Adipocyte (in vitro differentiated cells): ENCODE measurements at regions not wholly inside any gene's neighbourhood (a gene's known extent, or its start where the extent isn't known, plus 50 kb on each side); places are given as distances from the start of the nearest gene placed in this dataset.
"Not testable (repeated sequence)": the region's sequence is repeated elsewhere in the genome, so short reads cannot be mapped to it uniquely, and the experiment has no call there.

Source experiments
- DNase-seq: peaks from one replicate; pipeline ENCODE4 v3.0.0-alpha.2; 2015; ENCODE audit warnings: low read depth
- H3K27me3 ChIP-seq: replicated peaks from 2 replicates; pipeline ENCODE4 v1.7.0; 2013; ENCODE audit warnings: mild to moderate bottlenecking, low read length, moderate library complexity; ENCODE audit not compliant: control insufficient read depth, insufficient read depth
- H3K36me3 ChIP-seq: 2 replicates; pipeline ENCODE4 v1.7.0; 2013; ENCODE audit warnings: low read length, mild to moderate bottlenecking, moderate library complexity; ENCODE audit not compliant: control insufficient read depth, insufficient read depth, severe bottlenecking
- H3K4me1 ChIP-seq: 2 replicates; pipeline ENCODE4 v1.7.0; 2013; ENCODE audit warnings: mild to moderate bottlenecking, low read length, moderate library complexity; ENCODE audit not compliant: control insufficient read depth, insufficient read depth
- H3K4me3 ChIP-seq: 2 replicates; pipeline ENCODE4 v1.7.0; 2013; ENCODE audit warnings: mild to moderate bottlenecking, low read length, moderate library complexity
- H3K9ac ChIP-seq: 2 replicates; pipeline ENCODE4 v1.7.0; 2013; ENCODE audit warnings: mild to moderate bottlenecking, low read length, moderate library complexity
- H3K9me3 ChIP-seq: 2 replicates; pipeline ENCODE4 v1.7.0; 2013; ENCODE audit warnings: mild to moderate bottlenecking, low read length, moderate library complexity; ENCODE audit not compliant: control insufficient read depth

DNA sequence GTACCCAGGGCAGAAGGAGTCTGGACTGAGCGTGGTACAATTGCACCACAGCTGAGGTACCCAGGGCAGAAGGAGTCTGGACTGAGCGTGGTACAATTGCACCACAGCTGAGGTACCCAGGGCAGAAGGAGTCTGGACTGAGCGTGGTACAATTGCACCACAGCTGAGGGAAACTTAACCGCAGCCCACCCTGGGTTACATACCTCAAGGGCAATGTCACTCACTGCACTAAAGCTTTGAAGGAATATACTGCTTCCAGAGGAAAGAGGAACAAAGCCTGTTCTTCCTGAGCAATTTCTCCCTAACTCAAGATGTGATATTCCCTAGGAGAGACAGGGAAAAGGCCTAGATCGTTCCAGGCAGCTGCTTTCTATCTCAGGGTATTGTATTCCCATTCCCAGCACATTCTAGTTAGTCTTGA is 411.4 kb downstream of the LTN1 start:
- not testable (repeated sequence) for H3K9me3 ChIP-seq, H3K36me3 ChIP-seq, H3K4me3 ChIP-seq, H3K27me3 ChIP-seq
- Histone ChIP-seq H3K9ac (peak overlapping the region; percentile 43), H3K4me1 (peaks cover 29% of the 10 kb centered on the region)
- DNase-seq = peak; percentile 55

DNA sequence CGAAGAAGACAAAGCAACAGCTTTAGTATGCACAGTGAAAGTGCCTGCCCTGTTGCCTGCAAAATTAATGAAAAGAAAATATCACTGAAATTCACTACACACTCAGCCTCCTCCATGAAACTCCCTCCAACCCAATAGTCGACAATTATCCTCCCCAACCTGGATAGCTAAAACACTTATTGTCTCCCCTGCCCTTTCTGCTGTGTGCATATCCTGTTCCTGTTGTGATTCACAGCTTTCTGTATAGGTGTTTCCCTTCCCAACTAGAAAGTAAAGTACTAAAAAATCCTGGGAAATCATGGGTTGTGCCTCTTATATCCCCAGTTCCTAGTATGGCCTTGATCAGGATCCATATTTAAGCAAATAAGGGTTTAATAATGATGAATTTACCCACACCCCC is 412.1 kb downstream of the LTN1 start:
- H3K9ac ChIP-seq = peak overlapping the region; percentile 20
- H3K27me3 ChIP-seq = no peaks in the 10 kb centered on the region
- H3K9me3 ChIP-seq = peaks cover 6% of the 10 kb centered on the region
- DNase-seq = no peak
- H3K4me1 ChIP-seq = peaks cover 29% of the 10 kb centered on the region
- no peak overlapping the region for H3K4me3 ChIP-seq
- H3K36me3 ChIP-seq = peaks cover 7% of the 10 kb centered on the region

DNA sequence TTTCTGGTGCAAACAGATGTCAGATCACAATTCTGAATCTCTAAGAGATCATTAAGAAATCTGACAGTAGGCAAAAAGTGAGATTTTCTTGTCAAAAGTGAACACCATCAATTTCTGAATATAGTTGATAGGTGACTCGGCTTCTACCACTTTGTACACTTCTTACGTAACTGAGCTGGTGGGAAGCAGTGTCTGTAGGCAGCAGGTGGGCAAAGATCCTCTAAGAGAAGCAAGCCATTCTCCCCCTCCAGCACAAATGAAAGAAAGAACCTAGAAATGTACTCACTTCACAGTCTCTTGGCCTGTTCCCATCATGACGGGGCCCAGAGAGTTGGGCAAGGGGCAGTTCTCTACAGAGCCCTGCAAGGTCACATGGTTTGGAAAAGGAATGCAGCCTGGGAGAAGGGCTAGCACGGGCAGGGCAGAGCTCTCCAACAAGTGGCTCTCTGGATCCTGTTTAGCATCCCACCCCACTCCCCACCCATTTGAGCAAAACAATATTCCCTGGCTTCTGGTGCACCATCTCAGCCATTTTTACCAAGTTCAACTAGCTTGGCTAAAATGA is 412.6 kb downstream of the LTN1 start:
- Histone ChIP-seq H3K9me3 (peaks cover 3% of the 10 kb centered on the region), H3K36me3 (peaks cover 12% of the 10 kb centered on the region), H3K27me3 (no peaks in the 10 kb centered on the region), H3K4me1 (peaks cover 29% of the 10 kb centered on the region), H3K9ac (peak overlapping the region; percentile 31), H3K4me3 (no peak overlapping the region)
- DNase-seq = no peak

DNA sequence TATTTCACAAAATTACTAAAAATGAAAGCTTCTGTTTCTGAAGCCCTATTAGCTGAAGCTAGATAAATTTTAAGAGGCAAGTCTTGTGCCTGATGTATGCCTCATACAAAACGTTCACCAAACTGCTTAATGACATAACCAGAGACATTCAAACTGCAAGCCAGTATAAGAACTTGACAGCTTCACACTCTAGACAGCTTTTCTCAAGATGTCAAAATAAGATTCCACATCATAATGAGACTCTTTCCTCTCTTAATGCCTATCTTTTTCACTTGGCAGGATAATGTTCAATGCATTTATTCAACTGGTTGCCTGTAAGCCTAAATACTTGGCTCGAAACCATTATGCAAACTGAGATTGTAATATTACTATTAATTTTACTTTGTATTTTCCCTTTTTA is 424.0 kb downstream of the LTN1 start:
- Histone ChIP-seq H3K9me3 (no peaks in the 10 kb centered on the region), H3K36me3 (no peaks in the 10 kb centered on the region), H3K4me1 (no peaks in the 10 kb centered on the region), H3K27me3 (no peaks in the 10 kb centered on the region), H3K4me3 (no peak overlapping the region), H3K9ac (no peak overlapping the region)
- no peak for DNase-seq

DNA sequence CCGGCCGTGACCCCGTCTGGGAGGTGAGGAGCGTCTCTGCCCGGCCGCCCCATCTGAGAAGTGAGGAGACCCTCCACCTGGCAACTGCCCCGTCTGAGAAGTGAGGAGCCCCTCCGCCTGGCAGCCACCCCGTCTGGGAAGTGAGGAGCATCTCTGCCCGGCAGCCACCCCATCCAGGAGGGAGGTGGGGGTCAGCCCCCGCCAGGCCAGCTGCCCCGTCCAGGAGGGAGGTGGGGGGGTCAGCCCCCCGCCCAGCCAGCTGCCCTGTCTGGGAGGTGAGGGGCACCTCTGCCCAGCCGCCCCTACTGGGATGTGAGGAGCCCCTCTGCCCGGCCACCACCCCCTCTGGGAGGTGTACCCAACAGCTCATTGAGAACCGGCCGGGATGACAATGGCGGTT is 428.7 kb downstream of the LTN1 start:
- DNase-seq, H3K9me3 ChIP-seq, H3K27me3 ChIP-seq, H3K4me3 ChIP-seq, H3K4me1 ChIP-seq, H3K36me3 ChIP-seq, H3K9ac ChIP-seq: not testable (repeated sequence)

DNA sequence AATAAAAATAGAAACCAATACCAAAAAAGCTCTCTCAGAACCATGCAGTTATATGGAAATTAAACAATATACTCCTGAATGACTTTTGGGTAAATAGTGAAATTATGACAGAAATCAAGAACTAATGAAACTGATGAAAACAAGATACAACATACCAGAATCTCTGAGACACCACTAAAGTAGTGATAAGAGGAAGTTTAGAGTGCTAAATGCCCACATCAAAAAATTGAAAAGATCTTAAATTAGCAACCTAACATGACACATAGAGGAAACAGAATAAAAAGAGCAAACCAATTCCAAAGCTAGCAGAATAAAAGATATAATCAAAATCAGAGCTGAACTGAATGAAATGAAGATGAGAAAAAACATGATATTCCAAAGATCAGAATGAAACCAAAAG is 430.9 kb downstream of the LTN1 start:
- H3K4me1 ChIP-seq = no peaks in the 10 kb centered on the region
- no peak overlapping the region for H3K9ac ChIP-seq
- no peak overlapping the region for H3K4me3 ChIP-seq
- H3K27me3 ChIP-seq = no peaks in the 10 kb centered on the region
- no peaks in the 10 kb centered on the region for H3K36me3 ChIP-seq
- no peak for DNase-seq
- no peaks in the 10 kb centered on the region for H3K9me3 ChIP-seq

DNA sequence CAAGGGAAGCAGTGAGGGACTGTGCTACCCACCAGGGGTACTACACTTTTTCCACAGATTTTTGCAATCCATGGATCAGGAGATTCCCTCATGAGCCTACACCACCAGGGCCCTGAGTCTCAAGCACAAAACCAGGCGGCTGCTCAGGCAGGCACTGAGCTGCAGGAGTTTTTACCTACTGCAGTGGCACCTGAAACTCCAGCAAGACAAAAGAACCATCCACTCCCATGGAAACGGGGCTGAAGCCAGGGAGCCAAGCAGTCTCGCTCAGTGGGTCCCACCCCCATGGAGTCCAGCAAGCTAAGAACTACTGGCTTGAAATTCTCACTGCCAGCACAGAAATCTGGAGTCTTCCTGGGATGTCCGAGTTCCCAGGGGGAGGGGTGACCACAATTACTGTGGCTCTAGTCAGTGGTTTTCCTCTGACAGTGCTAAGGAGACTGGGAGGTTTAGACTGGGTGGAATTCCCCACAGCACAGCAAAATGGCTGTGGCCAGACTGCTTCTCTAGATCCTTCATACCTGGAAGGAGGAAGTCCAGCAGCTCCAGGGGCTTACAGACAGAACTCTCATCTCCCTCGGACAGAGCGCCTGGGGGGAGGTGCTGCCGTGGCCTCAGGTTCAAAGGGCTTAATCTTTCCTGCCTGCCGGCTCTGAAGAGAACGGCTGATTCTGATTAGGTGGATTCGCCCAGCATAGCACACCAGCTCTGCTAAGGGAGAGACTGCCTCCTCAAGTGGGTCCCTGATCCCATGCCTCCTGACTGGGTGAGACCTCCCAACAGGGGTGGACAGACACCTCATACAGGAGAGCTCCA is 437.8 kb downstream of the LTN1 start:
- no peak overlapping the region for H3K4me3 ChIP-seq

DNA sequence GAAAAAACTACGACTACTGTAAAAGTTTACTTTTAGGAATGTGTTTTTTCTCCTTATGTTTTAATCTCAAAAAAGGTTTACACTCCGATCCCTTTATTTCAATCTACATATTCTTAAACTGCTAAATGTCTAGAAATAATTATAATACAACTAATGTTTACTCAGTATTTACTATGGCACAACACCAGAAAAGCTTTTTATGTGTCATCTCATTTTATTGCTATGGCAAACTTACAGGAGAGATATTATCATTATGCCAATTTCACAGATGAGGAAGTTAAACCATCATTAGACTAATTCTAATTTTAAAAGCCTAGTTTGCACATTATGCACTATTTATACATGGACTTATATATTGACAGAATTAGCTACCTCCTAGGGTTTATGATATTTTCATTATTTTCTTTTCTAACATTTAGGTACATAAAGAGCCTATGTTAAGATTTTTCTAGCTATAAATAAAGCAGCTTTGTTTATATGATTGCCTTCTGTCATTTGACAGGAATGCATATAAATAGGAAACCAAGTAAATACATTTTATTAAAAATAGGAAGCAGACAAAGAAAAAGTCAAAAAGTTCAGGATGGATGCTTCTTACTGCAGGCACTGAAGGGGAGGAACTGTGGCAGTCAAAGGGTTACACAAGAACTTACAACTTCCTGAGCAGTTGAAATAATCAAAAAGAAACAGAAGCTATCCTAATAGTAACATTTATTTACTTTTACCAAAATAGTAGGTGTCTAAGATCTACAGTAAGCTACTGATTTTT is 442.4 kb downstream of the LTN1 start:
- no peaks in the 10 kb centered on the region for H3K27me3 ChIP-seq
- no peak overlapping the region for H3K4me3 ChIP-seq
- peaks cover 38% of the 10 kb centered on the region for H3K4me1 ChIP-seq
- H3K36me3 ChIP-seq = no peaks in the 10 kb centered on the region
- no peak for DNase-seq
- H3K9ac ChIP-seq = no peak overlapping the region
- no peaks in the 10 kb centered on the region for H3K9me3 ChIP-seq

More for the DNA sequence above, 437.8 kb downstream of the LTN1 start:
- no peak for DNase-seq
- Histone ChIP-seq H3K36me3 (no peaks in the 10 kb centered on the region), H3K4me1 (peaks cover 4% of the 10 kb centered on the region), H3K27me3 (no peaks in the 10 kb centered on the region), H3K9ac (no peak overlapping the region), H3K9me3 (no peaks in the 10 kb centered on the region)

DNA sequence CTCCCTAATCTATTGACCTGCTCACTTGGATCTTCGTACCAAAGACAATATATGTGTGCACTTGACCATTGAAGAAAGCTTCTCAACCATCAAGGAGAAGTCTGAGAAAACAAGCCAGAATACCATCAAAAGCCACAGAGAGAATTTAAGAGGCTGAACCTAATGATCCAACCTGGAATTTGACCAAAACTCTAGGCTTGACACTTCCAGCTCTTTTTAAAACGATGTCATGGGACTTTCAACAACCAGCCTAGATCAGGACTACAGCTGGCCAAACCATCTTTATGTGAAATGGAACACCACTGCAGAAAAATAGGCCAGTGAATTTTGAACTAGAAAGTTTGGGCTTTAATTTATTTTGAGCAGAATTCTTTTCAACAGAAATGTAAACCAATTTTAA is 444.4 kb downstream of the LTN1 start:
- DNase-seq = no peak
- no peaks in the 10 kb centered on the region for H3K9me3 ChIP-seq
- no peaks in the 10 kb centered on the region for H3K27me3 ChIP-seq
- peaks cover 50% of the 10 kb centered on the region for H3K4me1 ChIP-seq
- no peaks in the 10 kb centered on the region for H3K36me3 ChIP-seq
- no peak overlapping the region for H3K4me3 ChIP-seq
- H3K9ac ChIP-seq = peak overlapping the region; percentile 19

DNA sequence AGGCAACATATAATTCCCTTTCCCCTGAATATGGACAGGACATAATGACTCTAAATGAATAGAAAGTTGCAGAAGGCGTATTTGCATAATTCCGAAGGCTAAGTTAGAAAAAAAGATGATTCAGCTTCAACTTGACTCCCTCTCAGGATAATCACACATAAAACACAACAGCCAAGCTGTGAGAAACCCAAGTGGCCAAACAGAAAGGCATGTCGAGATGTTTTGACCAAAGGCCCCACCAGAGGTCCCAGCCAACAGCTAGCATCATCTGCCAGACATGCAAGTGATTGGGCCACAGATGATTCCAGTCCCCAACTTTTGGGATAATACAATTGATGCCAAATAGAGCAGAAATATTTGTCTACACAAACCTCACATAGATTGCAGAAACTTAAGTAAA is 444.9 kb downstream of the LTN1 start:
- no peaks in the 10 kb centered on the region for H3K36me3 ChIP-seq
- DNase-seq = no peak
- H3K4me1 ChIP-seq = peaks cover 55% of the 10 kb centered on the region
- no peak overlapping the region for H3K4me3 ChIP-seq
- no peaks in the 10 kb centered on the region for H3K27me3 ChIP-seq
- H3K9ac ChIP-seq = peak overlapping the region; percentile 52
- no peaks in the 10 kb centered on the region for H3K9me3 ChIP-seq

DNA sequence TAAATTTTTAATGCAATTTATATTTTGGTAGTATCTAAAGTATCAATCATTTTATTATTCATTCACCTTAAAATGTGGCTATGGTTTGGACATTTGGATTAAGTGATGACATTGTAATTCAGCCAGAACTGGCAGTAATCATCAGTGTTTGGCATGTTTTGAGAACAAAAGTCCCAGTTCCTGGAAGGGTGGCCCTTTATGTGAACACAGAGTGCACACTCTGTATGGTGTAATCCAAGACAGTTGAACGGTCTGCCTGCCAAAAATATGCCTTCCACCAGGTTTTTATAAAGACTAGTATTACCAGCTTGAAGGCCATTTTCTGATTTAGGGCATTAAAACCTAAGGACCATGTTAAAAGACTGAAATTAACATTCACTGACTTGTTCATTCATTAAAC is 448.7 kb downstream of the LTN1 start:
- DNase-seq = no peak
- no peak overlapping the region for H3K9ac ChIP-seq
- no peaks in the 10 kb centered on the region for H3K27me3 ChIP-seq
- H3K4me3 ChIP-seq = no peak overlapping the region
- H3K36me3 ChIP-seq = no peaks in the 10 kb centered on the region
- H3K4me1 ChIP-seq = peaks cover 70% of the 10 kb centered on the region
- H3K9me3 ChIP-seq = no peaks in the 10 kb centered on the region
